Activated B cell treated with CpG ODN at 0.5 μM for 24 hours (primary cell): ENCODE measurements at regions not wholly inside any gene's neighbourhood (a gene's known extent, or its start where the extent isn't known, plus 50 kb on each side); places are given as distances from the start of the nearest gene placed in this dataset.

Experiments
- ATAC-seq: fragments of 200-7000 bp; cut with Tn5 transposase; one replicate; pipeline ENCODE4 v1.10.0; 2021; ENCODE audit warnings: low read depth, mild to moderate bottlenecking, moderate library complexity
- CTCF ChIA-PET: fragments of 350-600 bp; sonication (Branson Sonifier 250); formaldehyde crosslinking; loops from one replicate; lab custom pipeline; 2021; ENCODE audit warnings: antibody characterized with exemption; lab: Charles Lee
- POLR2A ChIA-PET: fragments of 350-600 bp; sonication (Branson Sonifier 250); formaldehyde crosslinking; loops from one replicate; lab custom pipeline; 2021; ENCODE audit warnings: antibody characterized with exemption; lab: Charles Lee
- DNase-seq: peaks from one replicate; pipeline ENCODE4 v3.0.0; 2022
- H3K27ac Mint-ChIP-seq: one replicate; pipeline ENCODE4 v1.8.0; 2020; ENCODE audit warnings: mixed read lengths
- H3K27me3 Mint-ChIP-seq: one replicate; pipeline ENCODE4 v1.8.0; 2021; ENCODE audit warnings: mixed read lengths
- H3K36me3 Mint-ChIP-seq: one replicate; pipeline ENCODE4 v1.8.0; 2021; ENCODE audit warnings: low read depth, mixed read lengths
- H3K4me1 Mint-ChIP-seq: one replicate; pipeline ENCODE4 v1.8.0; 2021; ENCODE audit warnings: mixed read lengths
- H3K4me3 Mint-ChIP-seq: one replicate; pipeline ENCODE4 v1.8.0; 2020; ENCODE audit warnings: mild to moderate bottlenecking, mixed read lengths
- H3K9me3 Mint-ChIP-seq: one replicate; pipeline ENCODE4 v1.8.0; 2020; ENCODE audit warnings: mixed read lengths
- CTCF ChIP-seq: fragments of 200-600 bp; IDR thresholded peaks from one replicate; pipeline ENCODE4 v1.8.0; 2022; ENCODE audit warnings: antibody characterized with exemption, mild to moderate bottlenecking
- intact Hi-C: fragments of 100-400 bp; cut with micrococcal nuclease; formaldehyde crosslinking; loops from one replicate; pipeline ENCODE4 v1.15.1; 2024

- Mint-ChIP-seq H3K4me3 (no peak overlapping the region), H3K27ac (no peak overlapping the region), H3K36me3 (no peaks in the 10 kb centered on the region), H3K4me1 (no peaks in the 10 kb centered on the region), H3K9me3 (no peaks in the 10 kb centered on the region), H3K27me3 (no peaks in the 10 kb centered on the region)
- CTCF ChIA-PET: no interaction called here
- no peak for DNase-seq
- no peak for ATAC-seq
- POLR2A ChIA-PET: no interaction called here
- TF ChIP-seq CTCF: no peak
- intact Hi-C loops: no loop called here
These were observed 390.9 kb upstream of the SMIM21 start for GRCh38 chr18:75818383-75818782.

DNA sequence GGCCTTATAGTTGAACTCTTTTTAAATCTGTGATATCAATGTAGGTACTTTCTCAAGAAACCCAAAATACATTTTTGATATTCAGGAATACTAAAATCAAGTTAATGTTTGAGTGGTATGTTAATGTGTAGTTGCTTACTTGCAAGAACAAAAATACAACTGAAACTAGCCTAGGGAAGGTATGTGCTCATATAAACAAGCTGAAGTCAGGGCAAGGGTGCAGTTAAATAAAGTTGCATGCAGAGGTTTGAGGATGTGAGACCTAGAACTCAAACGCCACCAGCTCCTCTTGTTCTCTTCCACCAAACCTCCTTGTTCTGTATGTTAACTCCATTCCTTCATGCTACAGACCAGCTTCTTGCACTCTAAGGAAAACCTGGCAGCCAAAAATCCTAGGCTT lies 388.3 kb upstream of the SMIM21 start:
- POLR2A ChIA-PET: no interaction called here
- H3K27ac Mint-ChIP-seq: no peak overlapping the region
- no peaks in the 10 kb centered on the region for H3K9me3 Mint-ChIP-seq
- no peaks in the 10 kb centered on the region for H3K4me1 Mint-ChIP-seq
- H3K4me3 Mint-ChIP-seq: no peak overlapping the region
- no peaks in the 10 kb centered on the region for H3K27me3 Mint-ChIP-seq
- CTCF ChIA-PET: no interaction called here
- H3K36me3 Mint-ChIP-seq: no peaks in the 10 kb centered on the region
- TF ChIP-seq CTCF: no peak
- DNase-seq (no peak), ATAC-seq (no peak)
- intact Hi-C loops: no loop called here

DNA sequence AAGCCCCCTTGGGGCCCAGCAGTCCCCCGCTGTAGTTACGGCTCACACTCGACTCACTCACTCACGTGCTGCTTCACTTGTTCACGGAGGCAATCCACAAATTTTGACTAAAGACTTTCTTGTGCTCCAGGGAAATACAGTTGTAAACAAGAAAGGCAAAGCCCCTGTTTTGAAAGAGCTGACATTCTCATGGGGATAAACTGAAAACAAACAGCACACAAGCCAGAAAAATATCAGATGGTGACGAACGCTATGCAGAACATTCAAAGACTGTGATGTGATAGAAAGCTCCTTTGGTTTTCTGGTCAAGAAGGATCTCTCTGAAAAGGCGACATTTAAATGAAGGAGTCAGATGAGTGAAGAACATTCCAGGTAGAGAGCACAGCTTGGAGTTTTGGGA lies 385.3 kb upstream of the SMIM21 start:
- intact Hi-C loops: no loop called here
- H3K4me3 Mint-ChIP-seq: no peak overlapping the region
- POLR2A ChIA-PET: no interaction called here
- DNase-seq (no peak), ATAC-seq (no peak)
- H3K27me3 Mint-ChIP-seq: no peaks in the 10 kb centered on the region
- H3K9me3 Mint-ChIP-seq: no peaks in the 10 kb centered on the region
- CTCF ChIA-PET: no interaction called here
- H3K27ac Mint-ChIP-seq: no peak overlapping the region
- no peaks in the 10 kb centered on the region for H3K4me1 Mint-ChIP-seq
- TF ChIP-seq CTCF: no peak
- no peaks in the 10 kb centered on the region for H3K36me3 Mint-ChIP-seq

GRCh38 chr18:75810961-75811551 lies 383.6 kb upstream of the SMIM21 start:
- no peaks in the 10 kb centered on the region for H3K27me3 Mint-ChIP-seq
- no peak overlapping the region for H3K4me3 Mint-ChIP-seq
- no peak for ATAC-seq
- no peaks in the 10 kb centered on the region for H3K4me1 Mint-ChIP-seq
- no peak overlapping the region for H3K27ac Mint-ChIP-seq
- H3K36me3 Mint-ChIP-seq: no peaks in the 10 kb centered on the region
- H3K9me3 Mint-ChIP-seq: no peaks in the 10 kb centered on the region
- DNase-seq: no peak
- POLR2A ChIA-PET: no interaction called here
- CTCF ChIA-PET: no interaction called here
- intact Hi-C loops: no loop called here
- no peak for TF ChIP-seq CTCF

GRCh38 chr18:75810516-75810915 lies 383.0 kb upstream of the SMIM21 start:
- H3K27ac Mint-ChIP-seq: no peak overlapping the region

More at GRCh38 chr18:75810516-75810915, 383.0 kb upstream of the SMIM21 start:
- Mint-ChIP-seq H3K9me3 (no peaks in the 10 kb centered on the region), H3K4me1 (no peaks in the 10 kb centered on the region), H3K36me3 (no peaks in the 10 kb centered on the region), H3K4me3 (no peak overlapping the region), H3K27me3 (no peaks in the 10 kb centered on the region)
- POLR2A ChIA-PET: no interaction called here
- intact Hi-C loops: no loop called here
- no peak for ATAC-seq
- no peak for TF ChIP-seq CTCF
- no peak for DNase-seq
- CTCF ChIA-PET: no interaction called here
